Liver (tissue), 3 donors: ENCODE measurements at regions not wholly inside any gene's neighbourhood (a gene's known extent, or its start where the extent isn't known, plus 50 kb on each side); places are given as distances from the start of the nearest gene placed in this dataset.

Experiments used
- EGR1 ChIP-seq, 2 donors: IDR thresholded peaks; 2 replicates each; pipeline ENCODE4 v1.6.1; 2016 to 2018; ENCODE audit warnings: antibody characterized with exemption in 2 of 2, low read depth in 2 of 2
- GABPA ChIP-seq, 2 donors: IDR thresholded peaks in 1 of 2; conservative IDR thresholded peaks in 1 of 2; 2 replicates each; pipeline ENCODE4 v1.6.1; 2016; ENCODE audit warnings: antibody characterized with exemption in 2 of 2, mild to moderate bottlenecking in 1 of 2, moderate library complexity in 1 of 2
- HNF4G ChIP-seq: IDR thresholded peaks from 2 replicates; pipeline ENCODE4 v1.6.1; 2016; ENCODE audit warnings: antibody characterized with exemption
- JUND ChIP-seq, 2 donors: IDR thresholded peaks; 2 replicates each; pipeline ENCODE4 v1.6.1; 2016; ENCODE audit warnings: antibody characterized with exemption in 2 of 2
- MAX ChIP-seq: IDR thresholded peaks from 2 replicates; pipeline ENCODE4 v1.6.1; 2016; ENCODE audit warnings: antibody characterized with exemption
- RAD21 ChIP-seq, 2 donors: IDR thresholded peaks; 2 replicates each; pipeline ENCODE4 v1.6.1; 2016; ENCODE audit warnings: antibody characterized with exemption in 2 of 2, mild to moderate bottlenecking in 2 of 2
- RXRA ChIP-seq, 2 donors: IDR thresholded peaks; 2 replicates each; pipeline ENCODE4 v1.6.1; 2017 to 2018; ENCODE audit warnings: antibody characterized with exemption in 2 of 2, mild to moderate bottlenecking in 1 of 2
- TAF1 ChIP-seq: conservative IDR thresholded peaks from 2 replicates; pipeline ENCODE4 v1.6.1; 2016; ENCODE audit warnings: antibody characterized with exemption, mild to moderate bottlenecking
- YY1 ChIP-seq: IDR thresholded peaks from 2 replicates; pipeline ENCODE4 v1.6.1; 2016; ENCODE audit warnings: antibody characterized with exemption, mild to moderate bottlenecking
- ZBTB33 ChIP-seq: IDR thresholded peaks from 2 replicates; pipeline ENCODE4 v1.6.1; 2016; ENCODE audit warnings: antibody characterized with exemption
- TF ChIP-seq, protein P1 (sequence below): fragments of 150-350 bp; IDR thresholded peaks from 2 replicates; pipeline ENCODE4 v1.5.1; 2017; ENCODE audit warnings: improper control_type of control experiment, low read depth, low read length; ENCODE audit not compliant: missing input control
- TF ChIP-seq, protein P2 (sequence below): IDR thresholded peaks from 2 replicates; pipeline ENCODE4 v1.6.1; 2016; ENCODE audit warnings: antibody characterized with exemption
- TF ChIP-seq, protein P3 (sequence below): IDR thresholded peaks from 2 replicates; pipeline ENCODE4 v1.6.1; 2016; ENCODE audit warnings: antibody characterized with exemption, mild to moderate bottlenecking
- donor health status: healthy.
- donor health status: healthy.

- TF ChIP-seq, protein P1, sequence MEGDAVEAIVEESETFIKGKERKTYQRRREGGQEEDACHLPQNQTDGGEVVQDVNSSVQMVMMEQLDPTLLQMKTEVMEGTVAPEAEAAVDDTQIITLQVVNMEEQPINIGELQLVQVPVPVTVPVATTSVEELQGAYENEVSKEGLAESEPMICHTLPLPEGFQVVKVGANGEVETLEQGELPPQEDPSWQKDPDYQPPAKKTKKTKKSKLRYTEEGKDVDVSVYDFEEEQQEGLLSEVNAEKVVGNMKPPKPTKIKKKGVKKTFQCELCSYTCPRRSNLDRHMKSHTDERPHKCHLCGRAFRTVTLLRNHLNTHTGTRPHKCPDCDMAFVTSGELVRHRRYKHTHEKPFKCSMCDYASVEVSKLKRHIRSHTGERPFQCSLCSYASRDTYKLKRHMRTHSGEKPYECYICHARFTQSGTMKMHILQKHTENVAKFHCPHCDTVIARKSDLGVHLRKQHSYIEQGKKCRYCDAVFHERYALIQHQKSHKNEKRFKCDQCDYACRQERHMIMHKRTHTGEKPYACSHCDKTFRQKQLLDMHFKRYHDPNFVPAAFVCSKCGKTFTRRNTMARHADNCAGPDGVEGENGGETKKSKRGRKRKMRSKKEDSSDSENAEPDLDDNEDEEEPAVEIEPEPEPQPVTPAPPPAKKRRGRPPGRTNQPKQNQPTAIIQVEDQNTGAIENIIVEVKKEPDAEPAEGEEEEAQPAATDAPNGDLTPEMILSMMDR = no peak
- TF ChIP-seq YY1 = no peak
- TF ChIP-seq JUND (IDR thresholded peaks at IDR 0.05) = no peak
- TF ChIP-seq TAF1 = no peak
- TF ChIP-seq RXRA (IDR thresholded peaks at IDR 0.05) = no peak
- TF ChIP-seq RAD21 (IDR thresholded peaks at IDR 0.05) = no peak
- no peak for TF ChIP-seq ZBTB33
- no peak for TF ChIP-seq HNF4G
- TF ChIP-seq, protein P2, sequence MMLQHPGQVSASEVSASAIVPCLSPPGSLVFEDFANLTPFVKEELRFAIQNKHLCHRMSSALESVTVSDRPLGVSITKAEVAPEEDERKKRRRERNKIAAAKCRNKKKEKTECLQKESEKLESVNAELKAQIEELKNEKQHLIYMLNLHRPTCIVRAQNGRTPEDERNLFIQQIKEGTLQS = no peak
- no peak for TF ChIP-seq EGR1 (IDR thresholded peaks at IDR 0.05; ENCODE audit: low read depth in 2 of 2)
- TF ChIP-seq, protein P3, sequence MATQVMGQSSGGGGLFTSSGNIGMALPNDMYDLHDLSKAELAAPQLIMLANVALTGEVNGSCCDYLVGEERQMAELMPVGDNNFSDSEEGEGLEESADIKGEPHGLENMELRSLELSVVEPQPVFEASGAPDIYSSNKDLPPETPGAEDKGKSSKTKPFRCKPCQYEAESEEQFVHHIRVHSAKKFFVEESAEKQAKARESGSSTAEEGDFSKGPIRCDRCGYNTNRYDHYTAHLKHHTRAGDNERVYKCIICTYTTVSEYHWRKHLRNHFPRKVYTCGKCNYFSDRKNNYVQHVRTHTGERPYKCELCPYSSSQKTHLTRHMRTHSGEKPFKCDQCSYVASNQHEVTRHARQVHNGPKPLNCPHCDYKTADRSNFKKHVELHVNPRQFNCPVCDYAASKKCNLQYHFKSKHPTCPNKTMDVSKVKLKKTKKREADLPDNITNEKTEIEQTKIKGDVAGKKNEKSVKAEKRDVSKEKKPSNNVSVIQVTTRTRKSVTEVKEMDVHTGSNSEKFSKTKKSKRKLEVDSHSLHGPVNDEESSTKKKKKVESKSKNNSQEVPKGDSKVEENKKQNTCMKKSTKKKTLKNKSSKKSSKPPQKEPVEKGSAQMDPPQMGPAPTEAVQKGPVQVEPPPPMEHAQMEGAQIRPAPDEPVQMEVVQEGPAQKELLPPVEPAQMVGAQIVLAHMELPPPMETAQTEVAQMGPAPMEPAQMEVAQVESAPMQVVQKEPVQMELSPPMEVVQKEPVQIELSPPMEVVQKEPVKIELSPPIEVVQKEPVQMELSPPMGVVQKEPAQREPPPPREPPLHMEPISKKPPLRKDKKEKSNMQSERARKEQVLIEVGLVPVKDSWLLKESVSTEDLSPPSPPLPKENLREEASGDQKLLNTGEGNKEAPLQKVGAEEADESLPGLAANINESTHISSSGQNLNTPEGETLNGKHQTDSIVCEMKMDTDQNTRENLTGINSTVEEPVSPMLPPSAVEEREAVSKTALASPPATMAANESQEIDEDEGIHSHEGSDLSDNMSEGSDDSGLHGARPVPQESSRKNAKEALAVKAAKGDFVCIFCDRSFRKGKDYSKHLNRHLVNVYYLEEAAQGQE = no peak
- TF ChIP-seq GABPA (IDR thresholded peaks at IDR 0.05 in 1 of 2, conservative IDR thresholded peaks at IDR 0.05 in 1 of 2) = no peak
- no peak for TF ChIP-seq MAX
These were observed 725.8 kb downstream of the BRD1 start for GRCh38 chr22:49101873-49102272.
